Mesenchymal stem cell (in vitro differentiated cells and primary cell): ENCODE measurements at regions not wholly inside any gene's neighbourhood (a gene's known extent, or its start where the extent isn't known, plus 50 kb on each side); places are given as distances from the start of the nearest gene placed in this dataset.

Source experiments
- DNase-seq: peaks from one replicate; pipeline ENCODE4 v3.0.0-alpha.2; 2013
- H2AFZ ChIP-seq: one replicate; pipeline ENCODE4 v1.6.1; 2013; ENCODE audit warnings: low read depth, mild to moderate bottlenecking, control low read depth, inconsistent platforms, low read length, moderate library complexity
- H2AK5ac ChIP-seq: 2 replicates; pipeline ENCODE4 v1.6.1; 2013; ENCODE audit warnings: low read length, moderate library complexity, mild to moderate bottlenecking, inconsistent platforms; ENCODE audit not compliant: severe bottlenecking
- H2BK120ac ChIP-seq: one replicate; pipeline ENCODE4 v1.6.1; 2013; ENCODE audit warnings: low read depth, mild to moderate bottlenecking, inconsistent platforms, low read length, moderate library complexity
- H2BK12ac ChIP-seq, 2 experiments: one replicate each; pipeline ENCODE4 v1.6.1; 2013; ENCODE audit warnings: inconsistent platforms in 2 of 2, low read length in 2 of 2, mild to moderate bottlenecking in 2 of 2, moderate library complexity in 2 of 2, control low read depth in 1 of 2
- H2BK15ac ChIP-seq: one replicate; pipeline ENCODE4 v1.6.1; 2013; ENCODE audit warnings: mild to moderate bottlenecking, low read depth, inconsistent platforms; ENCODE audit not compliant: poor library complexity, severe bottlenecking
- H2BK5ac ChIP-seq: 2 replicates; pipeline ENCODE4 v1.6.1; 2013; ENCODE audit warnings: low read depth, mild to moderate bottlenecking, low read length, control low read depth, inconsistent platforms; ENCODE audit not compliant: poor library complexity, severe bottlenecking
- H3K14ac ChIP-seq, 2 experiments: one replicate each; pipeline ENCODE4 v1.6.1; 2013; ENCODE audit warnings: inconsistent platforms in 2 of 2, low read length in 2 of 2, control low read depth in 1 of 2, mild to moderate bottlenecking in 1 of 2, moderate library complexity in 1 of 2
- H3K18ac ChIP-seq, 2 experiments: one replicate each; pipeline ENCODE4 v1.6.1; 2013; ENCODE audit warnings: inconsistent platforms in 2 of 2, low read length in 2 of 2, control low read depth in 1 of 2, low read depth in 1 of 2, mild to moderate bottlenecking in 1 of 2
- H3K23ac ChIP-seq, 2 experiments: one replicate each; pipeline ENCODE4 v1.6.1; 2013; ENCODE audit warnings: inconsistent platforms in 2 of 2, low read length in 2 of 2, mild to moderate bottlenecking in 2 of 2, moderate library complexity in 2 of 2, control low read depth in 1 of 2
- H3K27ac ChIP-seq: 2 replicates; pipeline ENCODE4 v1.5.1; 2013; ENCODE audit warnings: mild to moderate bottlenecking, moderate library complexity, low read length, control low read depth, inconsistent platforms; ENCODE audit not compliant: poor library complexity, severe bottlenecking
- H3K27me3 ChIP-seq, 2 experiments: 2 replicates each; pipeline versions ENCODE4 v1.6.1 to v1.7.0; 2013; ENCODE audit warnings: low read length in 2 of 2, mild to moderate bottlenecking in 2 of 2, moderate library complexity in 2 of 2, control low read depth in 1 of 2, inconsistent platforms in 1 of 2; ENCODE audit not compliant: control insufficient read depth in 1 of 2, insufficient read depth in 1 of 2
- H3K36me3 ChIP-seq, 2 experiments: 2 replicates each; pipeline versions ENCODE4 v1.6.1 to v1.7.0; 2013; ENCODE audit warnings: low read length in 2 of 2, control low read depth in 1 of 2, inconsistent platforms in 1 of 2, low read depth in 1 of 2, mild to moderate bottlenecking in 1 of 2; ENCODE audit not compliant: insufficient read depth in 2 of 2, control insufficient read depth in 1 of 2
- H3K4ac ChIP-seq, 2 experiments: one replicate each; pipeline ENCODE4 v1.6.1; 2013; ENCODE audit warnings: inconsistent platforms in 2 of 2, low read length in 2 of 2, mild to moderate bottlenecking in 2 of 2, moderate library complexity in 2 of 2, control low read depth in 1 of 2, low read depth in 1 of 2
- H3K4me1 ChIP-seq: 2 replicates; pipeline ENCODE4 v1.6.1; 2013; ENCODE audit warnings: low read depth, low read length, control low read depth; ENCODE audit not compliant: control insufficient read depth, insufficient read depth
- H3K4me2 ChIP-seq: 2 replicates; pipeline ENCODE4 v1.6.1; 2013; ENCODE audit warnings: low read length, mild to moderate bottlenecking, inconsistent platforms; ENCODE audit not compliant: poor library complexity, severe bottlenecking
- H3K4me3 ChIP-seq, 2 experiments: 2 replicates each; pipeline versions ENCODE4 v1.5.1 to v1.7.0; 2013; ENCODE audit warnings: low read length in 2 of 2, mild to moderate bottlenecking in 2 of 2, control low read depth in 1 of 2, low read depth in 1 of 2; ENCODE audit not compliant: insufficient read depth in 1 of 2
- H3K79me1 ChIP-seq: replicated peaks from 2 replicates; pipeline ENCODE4 v1.6.1; 2013; ENCODE audit warnings: mild to moderate bottlenecking, control low read depth, low read length, inconsistent platforms; ENCODE audit not compliant: poor library complexity, severe bottlenecking
- H3K9ac ChIP-seq: 2 replicates; pipeline ENCODE4 v1.7.0; 2013; ENCODE audit warnings: mild to moderate bottlenecking, low read length, moderate library complexity
- H3K9me3 ChIP-seq: 2 replicates; pipeline ENCODE4 v1.7.0; 2013; ENCODE audit warnings: mild to moderate bottlenecking, low read length; ENCODE audit not compliant: control insufficient read depth
- H4K8ac ChIP-seq: one replicate; pipeline ENCODE4 v1.6.1; 2013; ENCODE audit warnings: inconsistent platforms, mild to moderate bottlenecking, low read length, moderate library complexity
- H4K91ac ChIP-seq: one replicate; pipeline ENCODE4 v1.6.1; 2013; ENCODE audit warnings: mild to moderate bottlenecking, low read length, inconsistent platforms
- WGBS: methylation state at CpG from one replicate; pipeline ENCODE4 v1.1.7; 2013; ENCODE audit warnings: mixed read lengths; 5-methylcytosine and 5-hydroxymethylcytosine counted together

DNA sequence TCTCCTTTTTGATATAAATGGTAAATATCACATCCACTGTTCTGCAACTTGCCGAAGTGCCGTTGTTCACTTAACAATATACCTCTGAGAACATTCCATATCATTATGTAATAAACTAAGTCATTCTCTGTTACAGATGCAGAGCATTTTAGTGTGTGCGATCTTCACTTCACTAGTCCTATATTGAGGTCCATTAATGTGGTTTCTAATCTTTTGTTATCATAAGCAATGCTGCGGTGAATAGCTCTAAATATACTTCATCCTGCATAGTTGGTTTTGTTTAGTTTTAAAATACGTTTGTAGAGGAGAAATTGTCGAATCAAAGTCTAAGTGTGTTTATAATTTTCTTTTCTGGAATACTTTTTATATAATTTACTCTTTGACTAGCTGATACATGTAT, 280.3 kb upstream of the TRIB2 start:
- WGBS = 60% methylated on average over 1 of the region's 6 CpGs
- Histone ChIP-seq H3K4ac (no peak overlapping the region), H4K91ac (no peak overlapping the region), H3K23ac (no peak overlapping the region), H3K36me3 (no peaks in the 10 kb centered on the region), H3K14ac (no peak overlapping the region), H4K8ac (no peak overlapping the region), H2AFZ (no peak overlapping the region), H3K79me1 (no peaks in the 10 kb centered on the region), H3K4me1 (peaks cover 7% of the 10 kb centered on the region), H3K4me3 (no peak overlapping the region), H2BK5ac (no peak overlapping the region), H3K27me3 (no peaks in the 10 kb centered on the region), H2AK5ac (no peak overlapping the region), H2BK12ac (no peak overlapping the region), H3K27ac (no peak overlapping the region), H3K4me2 (no peak overlapping the region), H2BK15ac (no peak overlapping the region), H3K9ac (no peak overlapping the region), H3K9me3 (no peaks in the 10 kb centered on the region), H2BK120ac (no peak overlapping the region), H3K18ac (no peak overlapping the region)
- peak; percentile 35 for DNase-seq

DNA sequence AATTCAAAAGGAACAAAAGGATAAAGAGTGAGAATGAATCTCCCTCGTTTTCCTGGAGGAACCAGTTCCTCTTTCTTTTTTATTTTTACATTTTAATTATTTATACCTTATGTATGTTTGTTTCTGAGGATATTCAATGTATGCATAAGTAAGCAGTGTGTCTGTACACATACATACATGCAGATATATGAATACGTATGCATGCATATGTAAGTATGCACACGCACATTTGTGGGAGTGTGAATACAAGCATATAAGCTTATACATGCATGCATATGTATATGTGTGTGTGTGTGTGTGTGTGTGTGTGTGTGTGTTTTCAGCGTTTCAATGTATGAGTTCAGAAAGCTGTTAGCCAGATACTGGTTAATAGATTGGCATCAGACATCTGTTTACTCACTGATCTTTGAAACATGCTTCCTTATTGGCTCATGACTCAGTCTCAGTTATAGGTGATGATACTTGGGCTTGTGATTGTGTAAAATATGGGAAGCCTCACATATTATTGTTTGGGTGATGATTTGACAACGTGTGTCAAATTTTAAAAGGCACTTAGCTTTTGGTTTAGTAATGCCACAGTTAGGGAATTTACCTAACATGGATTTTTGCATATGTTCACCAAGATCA, 279.7 kb upstream of the TRIB2 start:
- Histone ChIP-seq H4K8ac (no peak overlapping the region), H3K9me3 (no peaks in the 10 kb centered on the region), H3K14ac (no peak overlapping the region), H4K91ac (no peak overlapping the region), H3K4me3 (no peak overlapping the region), H3K36me3 (no peaks in the 10 kb centered on the region), H3K79me1 (no peaks in the 10 kb centered on the region), H3K4me2 (no peak overlapping the region), H3K27me3 (no peaks in the 10 kb centered on the region), H3K18ac (peak overlapping the region in 1 of 2 experiments; percentile 70), H3K9ac (no peak overlapping the region), H2BK120ac (no peak overlapping the region), H3K23ac (no peak overlapping the region), H2BK5ac (no peak overlapping the region), H2BK12ac (peak overlapping the region in 1 of 2 experiments; percentile 54), H2AFZ (no peak overlapping the region), H3K4ac (no peak overlapping the region), H3K4me1 (peaks cover 7% of the 10 kb centered on the region), H2AK5ac (no peak overlapping the region), H2BK15ac (no peak overlapping the region), H3K27ac (no peak overlapping the region)
- 87% methylated on average over 4 of the region's 5 CpGs for WGBS
- no peak for DNase-seq

DNA sequence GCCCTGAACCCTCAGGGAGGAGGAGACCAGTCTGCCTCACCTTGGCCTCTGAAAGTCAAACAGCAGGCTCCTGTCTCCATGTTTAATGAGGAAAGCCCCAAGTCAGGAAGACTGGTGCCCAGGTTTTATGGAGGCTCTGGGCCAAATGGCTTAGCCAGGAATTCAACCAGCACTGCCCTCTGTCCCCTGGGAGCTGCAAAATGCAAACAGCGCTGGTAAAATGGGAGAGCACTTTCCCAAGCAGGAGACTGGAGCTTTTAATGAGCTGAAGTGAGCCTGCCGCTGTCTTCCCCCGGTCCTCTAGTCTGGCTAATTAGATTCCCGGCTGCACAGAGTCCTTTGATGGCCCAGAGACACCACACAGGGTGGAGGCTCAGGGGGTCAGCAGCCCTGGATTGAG, 276.0 kb upstream of the TRIB2 start:
- Histone ChIP-seq H2BK5ac (no peak overlapping the region), H3K4me2 (no peak overlapping the region), H2AK5ac (no peak overlapping the region), H3K79me1 (no peaks in the 10 kb centered on the region), H2AFZ (no peak overlapping the region), H3K27ac (no peak overlapping the region), H2BK12ac (peak overlapping the region; percentile 23 to 95), H3K14ac (no peak overlapping the region), H3K36me3 (no peaks in the 10 kb centered on the region), H3K4me1 (peaks cover 5% of the 10 kb centered on the region), H2BK120ac (peak overlapping the region; percentile 27), H3K18ac (peak overlapping the region; percentile 44 to 72), H3K4ac (peak overlapping the region; percentile 49 to 64), H4K8ac (peak overlapping the region; percentile 27), H3K23ac (no peak overlapping the region), H4K91ac (peak overlapping the region; percentile 62), H3K4me3 (no peak overlapping the region), H2BK15ac (no peak overlapping the region), H3K9ac (no peak overlapping the region), H3K9me3 (no peaks in the 10 kb centered on the region), H3K27me3 (no peaks in the 10 kb centered on the region)
- WGBS = 36% methylated on average over 4 of the region's 4 CpGs
- DNase-seq = no peak

DNA sequence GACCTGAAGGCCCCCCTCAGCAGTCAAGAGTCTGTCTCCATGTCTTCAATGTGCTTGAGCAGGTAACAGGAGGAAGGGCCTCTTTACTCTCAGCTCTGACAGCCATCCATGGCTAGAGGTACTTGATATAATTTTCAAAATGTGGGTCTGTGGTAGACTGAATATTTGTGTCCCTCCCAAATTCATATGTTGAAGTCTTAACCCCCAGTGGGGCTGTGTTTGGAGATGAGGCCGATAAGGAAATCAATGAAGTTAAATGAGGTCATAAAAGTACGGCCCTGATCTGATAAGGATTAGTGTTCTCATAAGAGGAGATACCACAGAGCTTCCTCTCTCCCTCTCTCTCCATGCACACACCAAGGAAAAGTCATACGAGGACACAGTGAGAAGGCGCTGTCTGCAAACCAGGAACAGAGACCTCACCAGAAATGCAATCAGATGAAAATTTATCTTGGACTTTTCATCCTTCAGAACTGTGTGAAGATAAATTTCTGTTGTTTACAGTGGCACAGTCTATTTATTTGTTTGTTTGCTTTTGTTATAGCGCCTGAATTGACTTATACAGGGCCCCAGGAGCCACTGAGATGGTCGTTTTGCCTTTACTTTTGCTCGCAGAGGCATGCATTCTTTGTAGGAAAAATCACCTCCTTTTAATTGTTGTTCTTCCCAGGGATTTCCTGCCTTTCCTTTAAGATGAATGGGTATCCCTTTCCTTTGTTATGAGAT, 274.8 kb upstream of the TRIB2 start:
- Histone ChIP-seq H2BK15ac (peak overlapping the region; percentile 82), H3K36me3 (no peaks in the 10 kb centered on the region), H3K27me3 (no peaks in the 10 kb centered on the region), H2BK120ac (no peak overlapping the region), H2AFZ (no peak overlapping the region), H3K79me1 (no peaks in the 10 kb centered on the region), H2BK5ac (no peak overlapping the region), H4K8ac (no peak overlapping the region), H3K4me1 (peaks cover 5% of the 10 kb centered on the region), H3K18ac (peak overlapping the region in 1 of 2 experiments; percentile 16), H3K23ac (no peak overlapping the region), H3K9me3 (no peaks in the 10 kb centered on the region), H4K91ac (no peak overlapping the region), H2BK12ac (no peak overlapping the region), H3K14ac (no peak overlapping the region), H3K4me2 (no peak overlapping the region), H3K27ac (no peak overlapping the region), H2AK5ac (no peak overlapping the region), H3K4me3 (no peak overlapping the region), H3K9ac (no peak overlapping the region), H3K4ac (no peak overlapping the region)
- DNase-seq = peak; percentile 69
- 32% methylated on average over 6 of the region's 7 CpGs for WGBS
